A549 (cell line): ENCODE measurements at regions not wholly inside any gene's neighbourhood (a gene's known extent, or its start where the extent isn't known, plus 50 kb on each side); places are given as distances from the start of the nearest gene placed in this dataset.

Experiments used
- CEBPB ChIP-seq, 2 experiments: fragments of >200 bp in 1 of 2; sonication (Bioruptor Twin) in 1 of 2; formaldehyde crosslinking in 1 of 2; IDR thresholded peaks; 2 replicates each; pipeline ENCODE4 v1.6.1; 2012 to 2016
- RCOR1 ChIP-seq: fragments of 150-350 bp; IDR thresholded peaks from 2 replicates; pipeline ENCODE4 v1.6.1; 2014; ENCODE audit warnings: antibody characterized with exemption, low read length, low read depth
- TF ChIP-seq, protein P1 (sequence below): fragments of >200 bp; sonication (Bioruptor Twin); formaldehyde crosslinking; IDR thresholded peaks from 3 replicates; pipeline ENCODE4 v1.5.1; 2016
- TF ChIP-seq, protein P2 (sequence below): fragments of 450-650 bp; IDR thresholded peaks from 2 replicates; pipeline ENCODE4 v1.6.1; 2014; ENCODE audit warnings: antibody characterized with exemption
- TF ChIP-seq, protein P3 (sequence below): fragments of 200-600 bp; sonication (generic); IDR thresholded peaks from 2 replicates; pipeline ENCODE4 v1.6.1; 2016; ENCODE audit warnings: antibody characterized with exemption, mild to moderate bottlenecking, moderate library complexity

- TF ChIP-seq, protein P1, sequence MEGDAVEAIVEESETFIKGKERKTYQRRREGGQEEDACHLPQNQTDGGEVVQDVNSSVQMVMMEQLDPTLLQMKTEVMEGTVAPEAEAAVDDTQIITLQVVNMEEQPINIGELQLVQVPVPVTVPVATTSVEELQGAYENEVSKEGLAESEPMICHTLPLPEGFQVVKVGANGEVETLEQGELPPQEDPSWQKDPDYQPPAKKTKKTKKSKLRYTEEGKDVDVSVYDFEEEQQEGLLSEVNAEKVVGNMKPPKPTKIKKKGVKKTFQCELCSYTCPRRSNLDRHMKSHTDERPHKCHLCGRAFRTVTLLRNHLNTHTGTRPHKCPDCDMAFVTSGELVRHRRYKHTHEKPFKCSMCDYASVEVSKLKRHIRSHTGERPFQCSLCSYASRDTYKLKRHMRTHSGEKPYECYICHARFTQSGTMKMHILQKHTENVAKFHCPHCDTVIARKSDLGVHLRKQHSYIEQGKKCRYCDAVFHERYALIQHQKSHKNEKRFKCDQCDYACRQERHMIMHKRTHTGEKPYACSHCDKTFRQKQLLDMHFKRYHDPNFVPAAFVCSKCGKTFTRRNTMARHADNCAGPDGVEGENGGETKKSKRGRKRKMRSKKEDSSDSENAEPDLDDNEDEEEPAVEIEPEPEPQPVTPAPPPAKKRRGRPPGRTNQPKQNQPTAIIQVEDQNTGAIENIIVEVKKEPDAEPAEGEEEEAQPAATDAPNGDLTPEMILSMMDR = no peak
- TF ChIP-seq CEBPB (IDR thresholded peaks at IDR 0.05) (no peak), RCOR1 (no peak)
- TF ChIP-seq, protein P2, sequence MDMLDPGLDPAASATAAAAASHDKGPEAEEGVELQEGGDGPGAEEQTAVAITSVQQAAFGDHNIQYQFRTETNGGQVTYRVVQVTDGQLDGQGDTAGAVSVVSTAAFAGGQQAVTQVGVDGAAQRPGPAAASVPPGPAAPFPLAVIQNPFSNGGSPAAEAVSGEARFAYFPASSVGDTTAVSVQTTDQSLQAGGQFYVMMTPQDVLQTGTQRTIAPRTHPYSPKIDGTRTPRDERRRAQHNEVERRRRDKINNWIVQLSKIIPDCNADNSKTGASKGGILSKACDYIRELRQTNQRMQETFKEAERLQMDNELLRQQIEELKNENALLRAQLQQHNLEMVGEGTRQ = no peak
- TF ChIP-seq, protein P3, sequence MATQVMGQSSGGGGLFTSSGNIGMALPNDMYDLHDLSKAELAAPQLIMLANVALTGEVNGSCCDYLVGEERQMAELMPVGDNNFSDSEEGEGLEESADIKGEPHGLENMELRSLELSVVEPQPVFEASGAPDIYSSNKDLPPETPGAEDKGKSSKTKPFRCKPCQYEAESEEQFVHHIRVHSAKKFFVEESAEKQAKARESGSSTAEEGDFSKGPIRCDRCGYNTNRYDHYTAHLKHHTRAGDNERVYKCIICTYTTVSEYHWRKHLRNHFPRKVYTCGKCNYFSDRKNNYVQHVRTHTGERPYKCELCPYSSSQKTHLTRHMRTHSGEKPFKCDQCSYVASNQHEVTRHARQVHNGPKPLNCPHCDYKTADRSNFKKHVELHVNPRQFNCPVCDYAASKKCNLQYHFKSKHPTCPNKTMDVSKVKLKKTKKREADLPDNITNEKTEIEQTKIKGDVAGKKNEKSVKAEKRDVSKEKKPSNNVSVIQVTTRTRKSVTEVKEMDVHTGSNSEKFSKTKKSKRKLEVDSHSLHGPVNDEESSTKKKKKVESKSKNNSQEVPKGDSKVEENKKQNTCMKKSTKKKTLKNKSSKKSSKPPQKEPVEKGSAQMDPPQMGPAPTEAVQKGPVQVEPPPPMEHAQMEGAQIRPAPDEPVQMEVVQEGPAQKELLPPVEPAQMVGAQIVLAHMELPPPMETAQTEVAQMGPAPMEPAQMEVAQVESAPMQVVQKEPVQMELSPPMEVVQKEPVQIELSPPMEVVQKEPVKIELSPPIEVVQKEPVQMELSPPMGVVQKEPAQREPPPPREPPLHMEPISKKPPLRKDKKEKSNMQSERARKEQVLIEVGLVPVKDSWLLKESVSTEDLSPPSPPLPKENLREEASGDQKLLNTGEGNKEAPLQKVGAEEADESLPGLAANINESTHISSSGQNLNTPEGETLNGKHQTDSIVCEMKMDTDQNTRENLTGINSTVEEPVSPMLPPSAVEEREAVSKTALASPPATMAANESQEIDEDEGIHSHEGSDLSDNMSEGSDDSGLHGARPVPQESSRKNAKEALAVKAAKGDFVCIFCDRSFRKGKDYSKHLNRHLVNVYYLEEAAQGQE = no peak
Observed at GRCh38 chr18:73733806-73734314, 413.8 kb downstream of the FBXO15 start.
